ENCODE measurements at regions not wholly inside any gene's neighbourhood (a gene's known extent, or its start where the extent isn't known, plus 50 kb on each side); places are given as distances from the start of the nearest gene placed in this dataset.

- TF ChIP-seq CTCF (IDR thresholded peaks at IDR 0.05) (no peak), POLR2A (IDR thresholded peaks at IDR 0.05) (no peak)
Measured at GRCh38 chr4:180363815-180364214, 1879.4 kb upstream of the TENM3 start.
